ENCODE measurements at regions not wholly inside any gene's neighbourhood (a gene's known extent, or its start where the extent isn't known, plus 50 kb on each side); places are given as distances from the start of the nearest gene placed in this dataset.

DNA sequence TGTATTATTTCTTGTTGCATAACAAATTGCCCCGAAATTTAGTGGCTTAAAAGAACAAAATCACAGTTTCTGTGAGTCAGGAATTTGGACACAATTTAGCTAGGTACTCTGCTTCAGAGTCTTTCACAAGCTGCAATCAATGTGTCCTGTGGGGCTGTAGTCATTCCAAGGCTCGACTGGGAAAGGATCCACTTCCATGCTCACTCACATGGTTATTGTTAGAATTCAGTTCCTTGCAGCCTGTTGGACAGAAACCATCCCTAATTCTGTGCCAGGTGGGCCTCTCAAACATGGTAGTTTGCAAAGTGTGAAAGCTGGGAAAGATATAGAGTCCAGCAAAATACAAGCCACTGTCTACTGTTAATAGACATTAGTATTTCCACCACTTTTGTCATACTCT is 59.7 kb upstream of the ARID2 start:
- H3K4me3 ChIP-seq (ENCODE audit: low read length): no peak overlapping the region
- no peaks in the 10 kb centered on the region for H3K36me3 ChIP-seq (ENCODE audit: low read depth, low read length)
- TF ChIP-seq EZH2phosphoT487 (IDR thresholded peaks at IDR 0.05; ENCODE audit: borderline replicate concordance, low read length) (no peak), EZH2 (IDR thresholded peaks at IDR 0.05; ENCODE audit: low read length, unreplicated experiment) (no peak)
- TF ChIP-seq, protein P1, sequence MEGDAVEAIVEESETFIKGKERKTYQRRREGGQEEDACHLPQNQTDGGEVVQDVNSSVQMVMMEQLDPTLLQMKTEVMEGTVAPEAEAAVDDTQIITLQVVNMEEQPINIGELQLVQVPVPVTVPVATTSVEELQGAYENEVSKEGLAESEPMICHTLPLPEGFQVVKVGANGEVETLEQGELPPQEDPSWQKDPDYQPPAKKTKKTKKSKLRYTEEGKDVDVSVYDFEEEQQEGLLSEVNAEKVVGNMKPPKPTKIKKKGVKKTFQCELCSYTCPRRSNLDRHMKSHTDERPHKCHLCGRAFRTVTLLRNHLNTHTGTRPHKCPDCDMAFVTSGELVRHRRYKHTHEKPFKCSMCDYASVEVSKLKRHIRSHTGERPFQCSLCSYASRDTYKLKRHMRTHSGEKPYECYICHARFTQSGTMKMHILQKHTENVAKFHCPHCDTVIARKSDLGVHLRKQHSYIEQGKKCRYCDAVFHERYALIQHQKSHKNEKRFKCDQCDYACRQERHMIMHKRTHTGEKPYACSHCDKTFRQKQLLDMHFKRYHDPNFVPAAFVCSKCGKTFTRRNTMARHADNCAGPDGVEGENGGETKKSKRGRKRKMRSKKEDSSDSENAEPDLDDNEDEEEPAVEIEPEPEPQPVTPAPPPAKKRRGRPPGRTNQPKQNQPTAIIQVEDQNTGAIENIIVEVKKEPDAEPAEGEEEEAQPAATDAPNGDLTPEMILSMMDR (conservative IDR thresholded peaks at IDR 0.05; ENCODE audit: low read depth, low read length): no peak
- ChIA-PET CTCF (no interaction called here), POLR2A (ENCODE audit: unreplicated experiment) (no interaction called here)
- H3K79me2 ChIP-seq (ENCODE audit: low read length): no peaks in the 10 kb centered on the region
- ATAC-seq (no peak), DNase-seq (no peak)
- no peaks in the 10 kb centered on the region for H3K27me3 ChIP-seq (ENCODE audit: low read length)
- H4K20me1 ChIP-seq (ENCODE audit: low read length): no peaks in the 10 kb centered on the region
- H3K9ac ChIP-seq (ENCODE audit: low read length): no peak overlapping the region
- no peaks in the 10 kb centered on the region for H3K9me3 ChIP-seq (ENCODE audit: low read length)
- no peak overlapping the region for H3K4me2 ChIP-seq (ENCODE audit: low read length)
- no peak overlapping the region for H2AFZ ChIP-seq (ENCODE audit: low read length)
- no peak overlapping the region for H3K27ac ChIP-seq (ENCODE audit: low read length)
- intact Hi-C loops (cut with micrococcal nuclease): loop anchor here (5.0 kb wide), 1 partner anchor 52 kb away; no protein-coding TSS in a partner anchor
- H3K9me2 ChIP-seq (replicated peaks; ENCODE audit: low read length): no peaks in the 10 kb centered on the region
- H3F3A ChIP-seq (ENCODE audit: low read length, unreplicated experiment): no peaks in the 10 kb centered on the region
- BruUV-seq (replicated peaks): no TSS peak
- peaks cover 17% of the 10 kb centered on the region for H3K4me1 ChIP-seq (ENCODE audit: insufficient read depth, low read length)

DNA sequence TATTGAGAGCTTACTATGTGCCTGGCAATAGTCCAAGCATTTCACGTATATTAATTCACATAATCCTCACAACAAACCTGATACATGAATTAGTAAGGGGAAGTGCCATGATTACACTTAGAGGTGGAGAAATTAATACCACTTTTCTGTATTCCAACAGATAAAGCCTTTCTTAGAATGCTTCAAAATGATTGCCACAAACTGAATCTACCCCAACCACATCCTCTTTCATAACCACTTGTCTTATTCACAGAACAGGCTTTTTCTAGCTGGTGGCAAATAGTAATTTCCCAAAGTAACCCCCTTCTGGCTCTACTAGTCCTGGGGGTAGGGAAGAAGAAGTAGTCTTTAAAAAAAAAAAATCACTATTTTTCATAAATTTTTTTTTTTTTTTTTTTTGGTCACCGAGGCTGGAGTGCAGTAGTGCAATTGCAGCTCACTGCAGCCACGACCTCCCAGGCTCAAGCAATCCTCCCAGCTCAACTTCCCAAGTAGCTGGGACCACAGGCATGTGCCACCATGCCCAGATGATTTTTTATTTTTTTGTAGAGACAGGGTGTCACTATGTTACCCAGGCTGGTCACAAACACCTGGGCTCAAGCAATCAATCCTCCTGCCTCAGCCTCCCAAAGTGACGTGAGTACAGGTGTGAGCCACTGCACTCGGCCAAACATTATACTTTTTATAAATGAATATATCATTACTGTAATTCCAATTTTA is 59.0 kb upstream of the ARID2 start:
- ATAC-seq: no peak
- Histone ChIP-seq H3K27me3 (ENCODE audit: low read length) (no peaks in the 10 kb centered on the region), H3K9me2 (replicated peaks; ENCODE audit: low read length) (no peaks in the 10 kb centered on the region), H3K9ac (ENCODE audit: low read length) (no peak overlapping the region), H3K4me1 (ENCODE audit: insufficient read depth, low read length) (peaks cover 24% of the 10 kb centered on the region), H2AFZ (ENCODE audit: low read length) (no peak overlapping the region), H3K79me2 (ENCODE audit: low read length) (no peaks in the 10 kb centered on the region), H3K4me2 (ENCODE audit: low read length) (no peak overlapping the region), H3K27ac (ENCODE audit: low read length) (no peak overlapping the region), H3K4me3 (ENCODE audit: low read length) (no peak overlapping the region), H3K36me3 (ENCODE audit: low read depth, low read length) (no peaks in the 10 kb centered on the region), H3K9me3 (ENCODE audit: low read length) (no peaks in the 10 kb centered on the region), H3F3A (ENCODE audit: low read length, unreplicated experiment) (no peaks in the 10 kb centered on the region), H4K20me1 (ENCODE audit: low read length) (no peaks in the 10 kb centered on the region)
- no peak for DNase-seq
- intact Hi-C loops (cut with micrococcal nuclease): loop anchor here (5.0 kb wide), 1 partner anchor 53 kb away; no protein-coding TSS in a partner anchor
- ChIA-PET POLR2A (ENCODE audit: unreplicated experiment) (no interaction called here), CTCF (no interaction called here)
- no TSS peak for BruUV-seq (replicated peaks)
- TF ChIP-seq EZH2 (IDR thresholded peaks at IDR 0.05; ENCODE audit: low read length, unreplicated experiment) (no peak), EZH2phosphoT487 (IDR thresholded peaks at IDR 0.05; ENCODE audit: borderline replicate concordance, low read length) (no peak)
- TF ChIP-seq, protein P1 (conservative IDR thresholded peaks at IDR 0.05; ENCODE audit: low read depth, low read length): no peak

DNA sequence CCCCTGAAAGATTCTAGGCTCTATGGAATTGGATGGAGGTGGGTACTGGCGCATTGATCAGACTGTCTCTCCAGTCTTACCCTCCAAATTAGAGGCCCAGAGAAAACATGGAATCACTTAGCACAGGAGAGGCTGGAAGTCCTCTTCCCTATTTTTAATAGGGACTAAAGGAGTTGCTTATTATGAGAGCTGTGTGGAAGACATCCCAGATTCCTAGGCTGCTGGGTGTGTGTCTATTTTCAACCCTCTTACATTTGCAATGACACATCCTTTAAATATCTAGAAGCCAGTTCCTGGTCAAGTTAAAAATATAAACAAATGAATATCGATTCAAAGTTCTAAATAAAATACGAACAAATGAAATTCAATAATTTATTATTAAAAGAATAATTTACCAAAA is 58.3 kb upstream of the ARID2 start:
- no peaks in the 10 kb centered on the region for H3K27me3 ChIP-seq (ENCODE audit: low read length)
- no peaks in the 10 kb centered on the region for H3K36me3 ChIP-seq (ENCODE audit: low read depth, low read length)
- H2AFZ ChIP-seq (ENCODE audit: low read length): no peak overlapping the region
- no peaks in the 10 kb centered on the region for H3K79me2 ChIP-seq (ENCODE audit: low read length)
- H3K9me2 ChIP-seq (replicated peaks; ENCODE audit: low read length): no peaks in the 10 kb centered on the region
- no peak overlapping the region for H3K27ac ChIP-seq (ENCODE audit: low read length)
- intact Hi-C loops (cut with micrococcal nuclease): loop anchor here (5.0 kb wide), 1 partner anchor 54 kb away; no protein-coding TSS in a partner anchor
- H4K20me1 ChIP-seq (ENCODE audit: low read length): no peaks in the 10 kb centered on the region
- TF ChIP-seq EZH2 (IDR thresholded peaks at IDR 0.05; ENCODE audit: low read length, unreplicated experiment) (no peak), EZH2phosphoT487 (IDR thresholded peaks at IDR 0.05; ENCODE audit: borderline replicate concordance, low read length) (no peak)
- TF ChIP-seq, protein P1 (conservative IDR thresholded peaks at IDR 0.05; ENCODE audit: low read depth, low read length): no peak
- H3K9me3 ChIP-seq (ENCODE audit: low read length): no peaks in the 10 kb centered on the region
- ChIA-PET POLR2A (ENCODE audit: unreplicated experiment) (interaction anchor here (0.7 kb wide), 1 partner anchor 10 kb away, joined by 3 read pairs; no protein-coding TSS in a partner anchor), CTCF (no interaction called here)
- H3K4me2 ChIP-seq (ENCODE audit: low read length): no peak overlapping the region
- H3K9ac ChIP-seq (ENCODE audit: low read length): no peak overlapping the region
- no TSS peak for BruUV-seq (replicated peaks)
- H3K4me1 ChIP-seq (ENCODE audit: insufficient read depth, low read length): peaks cover 25% of the 10 kb centered on the region
- ATAC-seq (no peak), DNase-seq (peak; percentile 16)
- H3F3A ChIP-seq (ENCODE audit: low read length, unreplicated experiment): no peaks in the 10 kb centered on the region
- H3K4me3 ChIP-seq (ENCODE audit: low read length): no peak overlapping the region

Data from PC-3 (cell line).